HUES48 (cell line): ENCODE measurements at regions not wholly inside any gene's neighbourhood (a gene's known extent, or its start where the extent isn't known, plus 50 kb on each side); places are given as distances from the start of the nearest gene placed in this dataset.

Experiments
- H3K27ac ChIP-seq: one replicate; pipeline ENCODE4 v1.7.0; 2013; ENCODE audit warnings: low read depth, low read length, inconsistent platforms
- H3K27me3 ChIP-seq: 2 replicates; pipeline ENCODE4 v1.6.1; 2013; ENCODE audit warnings: mild to moderate bottlenecking, low read length; ENCODE audit not compliant: control insufficient read depth, insufficient read depth
- H3K36me3 ChIP-seq: 2 replicates; pipeline ENCODE4 v1.6.1; 2013; ENCODE audit warnings: low read length; ENCODE audit not compliant: control insufficient read depth, insufficient read depth
- H3K4me1 ChIP-seq: 2 replicates; pipeline ENCODE4 v1.6.1; 2013; ENCODE audit warnings: mild to moderate bottlenecking, low read length; ENCODE audit not compliant: control insufficient read depth, insufficient read depth
- H3K4me3 ChIP-seq: 2 replicates; pipeline ENCODE4 v1.5.1; 2013; ENCODE audit warnings: mild to moderate bottlenecking, low read depth, low read length
- H3K9ac ChIP-seq: 2 replicates; pipeline ENCODE4 v1.6.1; 2013; ENCODE audit warnings: mild to moderate bottlenecking, low read depth, low read length, moderate library complexity
- H3K9me3 ChIP-seq: 2 replicates; pipeline ENCODE4 v1.6.1; 2013; ENCODE audit warnings: low read length; ENCODE audit not compliant: control insufficient read depth, insufficient read depth

- no peak overlapping the region for H3K4me3 ChIP-seq
Observed at GRCh38 chr5:152337484-152337883, 67.6 kb downstream of the NMUR2 start.

GRCh38 chr5:152335461-152335860, 69.6 kb downstream of the NMUR2 start:
- H3K4me3 ChIP-seq: no peak overlapping the region
- H3K36me3 ChIP-seq: no peaks in the 10 kb centered on the region
- no peaks in the 10 kb centered on the region for H3K9me3 ChIP-seq
- no peak overlapping the region for H3K27ac ChIP-seq
- H3K4me1 ChIP-seq: no peaks in the 10 kb centered on the region
- H3K27me3 ChIP-seq: no peaks in the 10 kb centered on the region
- H3K9ac ChIP-seq: no peak overlapping the region

More at GRCh38 chr5:152337484-152337883, 67.6 kb downstream of the NMUR2 start:
- H3K27me3 ChIP-seq: no peaks in the 10 kb centered on the region
- no peak overlapping the region for H3K27ac ChIP-seq
- H3K4me1 ChIP-seq: no peaks in the 10 kb centered on the region
- no peaks in the 10 kb centered on the region for H3K36me3 ChIP-seq
- H3K9ac ChIP-seq: no peak overlapping the region
- no peaks in the 10 kb centered on the region for H3K9me3 ChIP-seq

DNA sequence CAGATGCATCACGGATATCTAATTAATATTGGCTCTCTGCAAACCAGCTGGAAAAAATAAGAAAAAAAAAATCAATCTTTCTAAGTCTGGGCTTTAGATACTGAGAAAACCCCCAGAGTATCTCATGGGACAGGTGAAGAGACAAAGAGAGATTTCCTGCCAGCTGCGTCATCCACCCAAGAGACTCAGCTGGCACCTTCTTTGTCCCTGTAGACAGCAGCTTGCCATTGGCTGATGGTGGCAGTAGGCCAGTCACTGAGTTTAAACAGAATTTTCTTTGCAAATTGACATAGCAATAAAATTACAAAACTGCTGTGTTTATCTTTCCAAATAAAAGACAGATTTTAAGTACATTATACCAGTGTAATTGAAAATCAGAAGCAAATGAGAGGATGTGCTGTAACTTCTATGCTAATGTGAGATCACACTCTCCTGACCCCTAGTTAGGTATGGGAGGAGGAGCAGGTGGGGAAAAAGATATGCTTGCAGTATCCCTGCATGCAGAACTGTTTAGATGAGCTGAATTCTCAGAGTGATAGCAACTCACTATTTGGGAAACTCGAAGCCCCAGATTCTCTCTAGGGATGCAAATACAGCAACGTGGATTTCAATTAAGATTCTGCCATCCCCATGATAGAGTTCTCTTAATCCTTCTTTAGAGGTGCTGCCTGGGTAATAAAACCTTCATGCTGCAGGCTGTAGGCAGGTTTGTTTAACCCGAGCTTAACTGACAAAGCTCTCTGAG, 72.2 kb downstream of the NMUR2 start:
- no peak overlapping the region for H3K27ac ChIP-seq
- H3K36me3 ChIP-seq: no peaks in the 10 kb centered on the region
- H3K4me1 ChIP-seq: no peaks in the 10 kb centered on the region
- H3K4me3 ChIP-seq: no peak overlapping the region
- H3K9ac ChIP-seq: no peak overlapping the region
- H3K9me3 ChIP-seq: no peaks in the 10 kb centered on the region
- no peaks in the 10 kb centered on the region for H3K27me3 ChIP-seq

GRCh38 chr5:152331718-152332117, 73.4 kb downstream of the NMUR2 start:
- Histone ChIP-seq H3K27me3 (no peaks in the 10 kb centered on the region), H3K9ac (no peak overlapping the region), H3K9me3 (no peaks in the 10 kb centered on the region), H3K36me3 (no peaks in the 10 kb centered on the region), H3K27ac (no peak overlapping the region), H3K4me1 (no peaks in the 10 kb centered on the region), H3K4me3 (no peak overlapping the region)

GRCh38 chr5:152331006-152331405, 74.1 kb downstream of the NMUR2 start:
- no peaks in the 10 kb centered on the region for H3K9me3 ChIP-seq
- no peaks in the 10 kb centered on the region for H3K36me3 ChIP-seq

GRCh38 chr5:152329761-152330283, 75.3 kb downstream of the NMUR2 start:
- Histone ChIP-seq H3K9ac (no peak overlapping the region), H3K4me3 (no peak overlapping the region), H3K9me3 (no peaks in the 10 kb centered on the region), H3K27ac (no peak overlapping the region), H3K27me3 (no peaks in the 10 kb centered on the region), H3K36me3 (no peaks in the 10 kb centered on the region), H3K4me1 (no peaks in the 10 kb centered on the region)

More at GRCh38 chr5:152331006-152331405, 74.1 kb downstream of the NMUR2 start:
- Histone ChIP-seq H3K9ac (no peak overlapping the region), H3K27me3 (no peaks in the 10 kb centered on the region), H3K4me3 (no peak overlapping the region), H3K27ac (no peak overlapping the region), H3K4me1 (no peaks in the 10 kb centered on the region)

GRCh38 chr5:152329207-152329606, 75.9 kb downstream of the NMUR2 start:
- Histone ChIP-seq H3K4me3 (no peak overlapping the region), H3K36me3 (no peaks in the 10 kb centered on the region), H3K4me1 (no peaks in the 10 kb centered on the region), H3K9ac (no peak overlapping the region), H3K27ac (no peak overlapping the region), H3K27me3 (no peaks in the 10 kb centered on the region), H3K9me3 (no peaks in the 10 kb centered on the region)

- no peak overlapping the region for H3K9ac ChIP-seq
- no peak overlapping the region for H3K27ac ChIP-seq
- no peaks in the 10 kb centered on the region for H3K4me1 ChIP-seq
Observed at GRCh38 chr5:152315942-152316341, 89.1 kb downstream of the NMUR2 start.

DNA sequence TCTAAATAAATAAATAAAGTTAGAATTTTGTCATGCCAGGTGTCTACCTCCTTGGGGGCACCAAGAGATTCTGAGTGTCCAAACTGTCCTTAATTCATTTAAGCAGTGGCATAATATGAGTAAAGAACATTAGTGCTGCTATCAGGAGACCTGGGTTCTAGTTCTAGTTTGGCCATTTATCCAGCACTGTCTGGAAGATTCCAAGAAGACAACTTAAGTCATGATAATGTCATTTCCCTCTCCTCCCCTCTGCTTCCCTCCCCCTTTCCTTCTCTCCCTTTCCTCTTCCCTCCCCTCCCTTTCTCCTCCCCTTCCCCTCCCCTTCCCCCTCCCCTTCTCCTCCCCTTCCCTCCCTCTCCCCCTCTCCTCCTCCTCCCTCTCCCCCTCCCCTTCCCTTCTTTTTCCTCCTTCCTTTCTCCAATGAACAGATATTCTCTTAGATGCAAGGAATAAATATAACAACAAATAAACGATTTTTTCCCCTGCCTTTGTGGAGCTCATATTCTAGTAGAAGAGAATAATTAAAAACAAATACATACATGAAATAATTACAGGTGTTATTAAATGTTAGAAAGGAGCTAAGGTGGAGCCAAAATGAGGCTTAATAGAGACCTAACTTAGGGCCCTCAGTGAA, 90.8 kb downstream of the NMUR2 start:
- Histone ChIP-seq H3K27ac (no peak overlapping the region), H3K4me3 (no peak overlapping the region), H3K36me3 (no peaks in the 10 kb centered on the region)

More at GRCh38 chr5:152315942-152316341, 89.1 kb downstream of the NMUR2 start:
- H3K4me3 ChIP-seq: no peak overlapping the region
- H3K9me3 ChIP-seq: no peaks in the 10 kb centered on the region
- no peaks in the 10 kb centered on the region for H3K27me3 ChIP-seq
- no peaks in the 10 kb centered on the region for H3K36me3 ChIP-seq

GRCh38 chr5:152309926-152310450, 95.1 kb downstream of the NMUR2 start:
- Histone ChIP-seq H3K36me3 (no peaks in the 10 kb centered on the region), H3K9me3 (no peaks in the 10 kb centered on the region), H3K4me3 (no peak overlapping the region), H3K9ac (no peak overlapping the region), H3K27ac (no peak overlapping the region), H3K4me1 (no peaks in the 10 kb centered on the region), H3K27me3 (no peaks in the 10 kb centered on the region)

More for the DNA sequence above, 90.8 kb downstream of the NMUR2 start:
- Histone ChIP-seq H3K27me3 (no peaks in the 10 kb centered on the region), H3K9me3 (no peaks in the 10 kb centered on the region), H3K4me1 (no peaks in the 10 kb centered on the region), H3K9ac (no peak overlapping the region)

- Histone ChIP-seq H3K27ac (no peak overlapping the region), H3K9ac (no peak overlapping the region), H3K27me3 (no peaks in the 10 kb centered on the region), H3K36me3 (no peaks in the 10 kb centered on the region), H3K4me3 (no peak overlapping the region), H3K4me1 (no peaks in the 10 kb centered on the region), H3K9me3 (no peaks in the 10 kb centered on the region)
Observed at GRCh38 chr5:152306386-152306785, 98.7 kb downstream of the NMUR2 start.
